SKM-1 (cell line): ENCODE measurements at regions not wholly inside any gene's neighbourhood (a gene's known extent, or its start where the extent isn't known, plus 50 kb on each side); places are given as distances from the start of the nearest gene placed in this dataset.

Experiments used
- DNase-seq: peaks from one replicate; lab custom pipeline; 2025; ENCODE audit not compliant: unreplicated experiment; lab: John Stamatoyannopoulos, UW

GRCh38 chr18:28692337-28692736 lies 515.4 kb upstream of the CDH2 start:
- DNase-seq, result no peak

- no peak for DNase-seq
These were observed 514.5 kb upstream of the CDH2 start for GRCh38 chr18:28691496-28691840.

GRCh38 chr18:28690836-28691495 lies 514.0 kb upstream of the CDH2 start:
- no peak for DNase-seq

GRCh38 chr18:28690100-28690499 lies 513.2 kb upstream of the CDH2 start:
- no peak for DNase-seq

GRCh38 chr18:28689588-28689987 lies 512.7 kb upstream of the CDH2 start:
- no peak for DNase-seq

- DNase-seq, result no peak
These were observed 507.9 kb upstream of the CDH2 start for GRCh38 chr18:28684746-28685355.

GRCh38 chr18:28682912-28683311 lies 506.0 kb upstream of the CDH2 start:
- DNase-seq, result no peak

- no peak for DNase-seq
These were observed 492.2 kb upstream of the CDH2 start for GRCh38 chr18:28669165-28669564.

GRCh38 chr18:28666216-28666615 lies 489.3 kb upstream of the CDH2 start:
- DNase-seq, result no peak

GRCh38 chr18:28657961-28658360 lies 481.0 kb upstream of the CDH2 start:
- DNase-seq, result no peak

- DNase-seq, result no peak
These were observed 475.7 kb upstream of the CDH2 start for GRCh38 chr18:28652654-28653053.

- DNase-seq, result no peak
These were observed 474.4 kb upstream of the CDH2 start for GRCh38 chr18:28651298-28651697.

GRCh38 chr18:28650860-28651259 lies 473.9 kb upstream of the CDH2 start:
- DNase-seq, result no peak

GRCh38 chr18:28647961-28648360 lies 471.0 kb upstream of the CDH2 start:
- DNase-seq, result no peak

GRCh38 chr18:28637897-28638296 lies 461.0 kb upstream of the CDH2 start:
- no peak for DNase-seq

- no peak for DNase-seq
These were observed 458.6 kb upstream of the CDH2 start for GRCh38 chr18:28635530-28635929.

GRCh38 chr18:28626756-28627155 lies 449.8 kb upstream of the CDH2 start:
- DNase-seq, result no peak

- no peak for DNase-seq
These were observed 431.1 kb upstream of the CDH2 start for GRCh38 chr18:28607991-28608390.

- no peak for DNase-seq
These were observed 429.8 kb upstream of the CDH2 start for GRCh38 chr18:28606686-28607085.

- no peak for DNase-seq
These were observed 425.5 kb upstream of the CDH2 start for GRCh38 chr18:28602391-28602790.

GRCh38 chr18:28594034-28594433 lies 417.1 kb upstream of the CDH2 start:
- no peak for DNase-seq

- DNase-seq, result no peak
These were observed 412.1 kb upstream of the CDH2 start for GRCh38 chr18:28588884-28589549.

GRCh38 chr18:28584731-28585130 lies 407.8 kb upstream of the CDH2 start:
- no peak for DNase-seq
